Adrenal gland (tissue), 9 donors: ENCODE measurements at regions not wholly inside any gene's neighbourhood (a gene's known extent, or its start where the extent isn't known, plus 50 kb on each side); places are given as distances from the start of the nearest gene placed in this dataset.

Experiments used
- DNase-seq, 7 donors: peaks; one replicate each; pipeline ENCODE4 v3.0.0-alpha.2; 2019 to 2020
- H3K27ac ChIP-seq, 5 donors: fragments of 200-600 bp; sonication (generic) in 4 of 5; 1 replicate in 3 of 5; 2 replicates in 2 of 5; pipeline versions ENCODE4 v1.5.1 to v1.8.0; 2016 to 2020; ENCODE audit warnings: mild to moderate bottlenecking in 1 of 5
- H3K27me3 ChIP-seq: fragments of 200-600 bp; 2 replicates; pipeline ENCODE4 v1.8.0; 2021
- H3K36me3 ChIP-seq, 2 donors: fragments of 200-600 bp; replicated peaks in 1 of 2; 1 replicate in 1 of 2; 2 replicates in 1 of 2; pipeline versions ENCODE4 v1.5.1 to v1.8.0; 2018 to 2022
- H3K4me1 ChIP-seq, 2 donors: fragments of 200-600 bp; replicated peaks in 1 of 2; 1 replicate in 1 of 2; 2 replicates in 1 of 2; pipeline versions ENCODE4 v1.5.1 to v1.8.0; 2018 to 2021
- H3K4me3 ChIP-seq, 4 donors: fragments of 200-600 bp; sonication (generic) in 3 of 4; one replicate each; pipeline ENCODE4 v1.5.1; 2016 to 2018
- H3K9me3 ChIP-seq, 3 donors: fragments of 200-600 bp; sonication (generic) in 1 of 3; replicated peaks in 1 of 3; 1 replicate in 2 of 3; 2 replicates in 1 of 3; pipeline versions ENCODE4 v1.5.1 to v1.8.0; 2016 to 2021
- POLR2A ChIP-seq, 2 donors: fragments of 450-650 bp; IDR thresholded peaks; one replicate each; pipeline ENCODE4 v1.6.1; 2017; ENCODE audit warnings: antibody characterized with exemption in 2 of 2, mild to moderate bottlenecking in 2 of 2, moderate library complexity in 1 of 2
- WGBS, 4 donors: extraction: QIAGEN DNeasy Blood & Tissue Kit in 2 of 4; methylation state at CpG; one replicate each; pipeline versions ENCODE4 v1.1.5 to v1.1.7; 2013 to 2017; 5-methylcytosine and 5-hydroxymethylcytosine counted together
- intact Hi-C, 2 donors: fragments of 100-400 bp; cut with DNase I; formaldehyde crosslinking; loops; one replicate each; pipeline versions ENCODE4 v1.14.1 to v1.15.0; 2022 to 2023
- TF ChIP-seq, protein P1 (sequence below), 6 experiments: fragments of 450-650 bp in 4 of 6; fragments of 200-600 bp in 2 of 6; sonication (generic) in 1 of 6; IDR thresholded peaks; 1 replicate in 5 of 6; 2 replicates in 1 of 6; pipeline versions ENCODE4 v1.5.1 to v1.8.0; 2016 to 2021; ENCODE audit warnings: antibody characterized with exemption in 6 of 6, mild to moderate bottlenecking in 2 of 6, moderate library complexity in 1 of 6
- donor health status: healthy with polysubstance abuse.
- donor health status: Bipolar disorder and iron deficiency.
- donor health status: DM: yes; HTN: yes; CAD: no.
- donor health status: DM: no; HTN: no; CAD: no.
- donor health status: DM: no; HTN: no; CAD: no.

DNA sequence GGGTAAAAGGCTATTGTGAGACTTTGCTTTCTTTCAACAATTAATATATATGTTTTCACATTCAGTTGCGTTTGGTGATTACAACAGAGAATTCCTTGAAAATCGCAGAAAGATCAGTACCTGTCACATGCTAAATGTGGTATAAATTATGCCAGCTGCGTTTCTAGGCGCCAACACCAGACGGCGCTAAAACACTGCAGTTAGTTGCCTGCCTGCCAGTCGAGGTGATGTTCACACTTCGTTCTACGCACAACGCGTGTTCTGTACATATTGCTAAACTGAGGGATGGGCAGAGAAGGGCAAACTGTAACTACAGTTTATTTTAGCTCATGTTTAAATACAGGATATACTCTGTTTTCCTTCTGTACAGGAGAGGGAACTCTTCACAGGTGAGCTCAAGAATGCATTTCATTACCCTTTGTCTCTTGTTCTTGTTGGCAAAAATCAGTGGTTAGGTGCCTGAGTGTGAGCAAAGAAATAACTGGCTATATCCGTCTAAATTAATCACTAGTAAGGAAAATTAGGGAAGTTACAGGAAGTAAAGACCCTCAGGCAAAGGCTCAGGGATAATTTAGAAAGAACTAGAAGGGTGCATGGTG lies 100.1 kb upstream of the RGS17 start:
- TF ChIP-seq, protein P1, sequence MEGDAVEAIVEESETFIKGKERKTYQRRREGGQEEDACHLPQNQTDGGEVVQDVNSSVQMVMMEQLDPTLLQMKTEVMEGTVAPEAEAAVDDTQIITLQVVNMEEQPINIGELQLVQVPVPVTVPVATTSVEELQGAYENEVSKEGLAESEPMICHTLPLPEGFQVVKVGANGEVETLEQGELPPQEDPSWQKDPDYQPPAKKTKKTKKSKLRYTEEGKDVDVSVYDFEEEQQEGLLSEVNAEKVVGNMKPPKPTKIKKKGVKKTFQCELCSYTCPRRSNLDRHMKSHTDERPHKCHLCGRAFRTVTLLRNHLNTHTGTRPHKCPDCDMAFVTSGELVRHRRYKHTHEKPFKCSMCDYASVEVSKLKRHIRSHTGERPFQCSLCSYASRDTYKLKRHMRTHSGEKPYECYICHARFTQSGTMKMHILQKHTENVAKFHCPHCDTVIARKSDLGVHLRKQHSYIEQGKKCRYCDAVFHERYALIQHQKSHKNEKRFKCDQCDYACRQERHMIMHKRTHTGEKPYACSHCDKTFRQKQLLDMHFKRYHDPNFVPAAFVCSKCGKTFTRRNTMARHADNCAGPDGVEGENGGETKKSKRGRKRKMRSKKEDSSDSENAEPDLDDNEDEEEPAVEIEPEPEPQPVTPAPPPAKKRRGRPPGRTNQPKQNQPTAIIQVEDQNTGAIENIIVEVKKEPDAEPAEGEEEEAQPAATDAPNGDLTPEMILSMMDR (IDR thresholded peaks at IDR 0.05) = peak; percentile 42 to 70 (median 58)
- no peak for TF ChIP-seq POLR2A (IDR thresholded peaks at IDR 0.05)
- Histone ChIP-seq H3K4me3 (no peak overlapping the region), H3K9me3 (no peaks in the 10 kb centered on the region), H3K27me3 (no peaks in the 10 kb centered on the region), H3K36me3 (no peaks in the 10 kb centered on the region), H3K4me1 (no peaks in the 10 kb centered on the region), H3K27ac (no peak overlapping the region)
- peak in 6 of 7 donors; percentile 11 to 80 (median 42) for DNase-seq
- intact Hi-C loops = no loop called here
- WGBS, 4 donors = 7 to 11% (median 9%) methylated on average over 12 of the region's 12 CpGs

DNA sequence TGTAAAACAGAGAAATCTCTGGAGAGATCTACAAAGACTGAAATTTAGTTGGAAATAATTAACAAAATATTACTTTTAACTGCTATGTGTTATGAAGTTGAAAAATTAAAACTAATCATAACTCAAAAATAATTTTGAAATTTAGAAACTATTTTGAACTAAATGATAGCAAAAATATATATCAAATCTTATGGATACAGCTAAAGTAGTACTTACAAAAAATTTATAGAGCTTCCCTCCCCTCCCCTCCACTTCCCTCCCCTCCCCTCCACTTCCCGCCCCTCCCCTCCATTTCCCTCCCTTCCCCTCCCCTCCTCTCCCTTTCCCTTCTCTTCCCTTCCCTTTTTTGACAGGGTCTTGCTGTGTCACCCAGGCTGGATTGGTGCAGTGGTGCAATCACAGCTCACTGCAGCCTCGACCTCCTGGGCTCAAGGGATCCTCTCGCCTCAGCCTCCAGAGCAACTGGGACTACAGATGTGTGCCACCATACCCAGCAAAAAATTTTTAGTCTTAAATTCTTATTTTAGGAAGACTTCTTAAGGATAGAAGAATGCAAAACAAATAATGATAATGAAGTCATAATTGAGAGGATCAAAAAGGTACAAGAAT lies 87.2 kb upstream of the RGS17 start:
- TF ChIP-seq, protein P1 (IDR thresholded peaks at IDR 0.05) = no peak
- no peak for TF ChIP-seq POLR2A (IDR thresholded peaks at IDR 0.05)
- WGBS, 4 donors = 61 to 71% (median 67%) methylated on average over 3 of the region's 3 CpGs
- Histone ChIP-seq H3K4me1 (no peaks in the 10 kb centered on the region), H3K4me3 (no peak overlapping the region), H3K27me3 (no peaks in the 10 kb centered on the region), H3K9me3 (no peaks in the 10 kb centered on the region), H3K27ac (no peak overlapping the region), H3K36me3 (no peaks in the 10 kb centered on the region)
- intact Hi-C loops = no loop called here
- no peak for DNase-seq

DNA sequence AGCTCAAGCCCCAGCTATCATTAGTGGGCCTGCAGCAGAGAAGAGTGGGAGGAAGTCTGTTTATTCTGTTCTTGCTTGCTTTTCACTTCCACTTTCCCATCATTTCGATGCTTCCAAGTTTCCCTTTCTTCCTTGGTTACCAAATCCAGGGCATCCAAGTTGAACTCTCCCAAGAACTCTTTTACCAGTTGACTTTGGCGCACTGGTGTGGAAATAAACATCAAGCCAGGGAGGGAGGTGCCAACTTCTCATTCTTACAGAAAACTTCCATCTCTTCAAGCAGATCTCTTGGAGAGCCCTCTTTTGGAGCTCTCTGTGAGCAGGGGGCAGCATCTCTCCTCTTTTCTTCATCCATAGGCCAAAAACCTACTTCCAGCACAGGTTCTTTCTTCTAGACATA lies 85.7 kb upstream of the RGS17 start:
- intact Hi-C loops = no loop called here
- no peak for DNase-seq

DNA sequence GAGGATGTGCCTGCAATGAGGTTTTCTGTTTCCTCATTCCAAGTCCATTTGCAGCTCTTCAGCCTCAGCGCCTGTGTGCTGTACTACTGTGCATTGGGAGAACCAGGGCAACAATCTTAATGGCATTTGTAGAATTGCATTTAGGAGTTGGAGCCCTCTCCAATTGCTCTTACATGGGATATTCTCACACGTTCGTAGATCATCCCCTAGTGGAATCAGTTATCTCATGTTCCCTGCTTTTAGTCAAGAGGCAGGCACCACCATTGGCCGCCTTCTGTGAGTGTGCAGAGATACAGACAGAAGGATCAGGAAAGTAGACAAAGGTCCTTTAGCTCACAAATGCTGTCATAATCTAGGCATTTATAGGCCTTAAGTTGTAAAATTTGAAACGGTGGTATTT lies 84.2 kb upstream of the RGS17 start:
- Histone ChIP-seq H3K27ac (no peak overlapping the region), H3K4me3 (no peak overlapping the region), H3K9me3 (no peaks in the 10 kb centered on the region), H3K4me1 (no peaks in the 10 kb centered on the region), H3K36me3 (no peaks in the 10 kb centered on the region), H3K27me3 (no peaks in the 10 kb centered on the region)
- no peak for DNase-seq
- no peak for TF ChIP-seq POLR2A (IDR thresholded peaks at IDR 0.05)
- WGBS, 4 donors = 57 to 70% (median 58%) methylated on average over 4 to 5 of the region's 5 CpGs
- intact Hi-C loops = no loop called here

More for the DNA sequence above, 85.7 kb upstream of the RGS17 start:
- WGBS, 4 donors = 66 to 75% (median 73%) methylated on average over 2 of the region's 2 CpGs
- Histone ChIP-seq H3K4me1 (no peaks in the 10 kb centered on the region), H3K4me3 (no peak overlapping the region), H3K36me3 (no peaks in the 10 kb centered on the region), H3K27me3 (no peaks in the 10 kb centered on the region), H3K9me3 (no peaks in the 10 kb centered on the region), H3K27ac (no peak overlapping the region)
- TF ChIP-seq, protein P1 (IDR thresholded peaks at IDR 0.05) = no peak
- TF ChIP-seq POLR2A (IDR thresholded peaks at IDR 0.05) = no peak

DNA sequence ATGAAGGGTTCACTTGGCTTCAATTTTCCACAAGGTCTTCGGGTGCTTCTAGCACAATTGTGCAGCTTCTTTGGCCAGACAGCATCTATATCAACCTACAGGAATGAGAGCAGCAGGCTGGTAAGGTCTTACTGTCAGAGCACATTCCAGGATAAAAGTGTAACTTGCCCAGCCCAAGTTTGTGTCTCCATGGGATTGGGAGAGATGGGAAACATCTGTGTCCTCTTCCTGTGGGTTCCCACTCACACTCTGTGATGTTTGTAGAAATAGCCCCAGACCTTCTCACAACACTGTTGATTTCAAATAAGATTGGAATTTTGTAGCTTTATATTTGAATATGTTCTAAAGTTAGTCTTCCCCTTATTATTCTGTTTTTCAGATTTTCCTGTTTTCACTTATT lies 83.4 kb upstream of the RGS17 start:
- no peaks in the 10 kb centered on the region for H3K36me3 ChIP-seq
- H3K27me3 ChIP-seq = no peaks in the 10 kb centered on the region
- WGBS, 4 donors = 42 to 56% (median 47%) methylated on average over 1 of the region's 1 CpG
- no peaks in the 10 kb centered on the region for H3K4me1 ChIP-seq
- DNase-seq = no peak
- no peak overlapping the region for H3K4me3 ChIP-seq
- no peak overlapping the region for H3K27ac ChIP-seq
- TF ChIP-seq, protein P1 (IDR thresholded peaks at IDR 0.05) = no peak
- TF ChIP-seq POLR2A (IDR thresholded peaks at IDR 0.05) = no peak
- intact Hi-C loops = no loop called here
- no peaks in the 10 kb centered on the region for H3K9me3 ChIP-seq
